ENCODE measurements at regions not wholly inside any gene's neighbourhood (a gene's known extent, or its start where the extent isn't known, plus 50 kb on each side); places are given as distances from the start of the nearest gene placed in this dataset.
A peak's percentile ranks its signal among the peaks of the same experiment; 100 is the strongest.
"Not testable (repeated sequence)": the region's sequence is repeated elsewhere in the genome, so short reads cannot be mapped to it uniquely, and the experiment has no call there.

- FAIRE-seq: no peak
Observed at GRCh38 chr12:74317078-74317601, 220.5 kb upstream of the ATXN7L3B start.

- no peak for FAIRE-seq
Observed at GRCh38 chr12:74317741-74318140, 219.9 kb upstream of the ATXN7L3B start.

- no peak for FAIRE-seq
Observed at GRCh38 chr12:74319886-74320285, 217.7 kb upstream of the ATXN7L3B start.

GRCh38 chr12:74321381-74321780, 216.3 kb upstream of the ATXN7L3B start:
- FAIRE-seq: no peak

- no peak for FAIRE-seq
Observed at GRCh38 chr12:74322792-74323191, 214.8 kb upstream of the ATXN7L3B start.

GRCh38 chr12:74328623-74329022, 209.0 kb upstream of the ATXN7L3B start:
- FAIRE-seq: no peak

GRCh38 chr12:74334780-74335179, 202.9 kb upstream of the ATXN7L3B start:
- FAIRE-seq: no peak

GRCh38 chr12:74337951-74338350, 199.7 kb upstream of the ATXN7L3B start:
- no peak for FAIRE-seq

GRCh38 chr12:74339211-74339610, 198.4 kb upstream of the ATXN7L3B start:
- FAIRE-seq: no peak

GRCh38 chr12:74349925-74350324, 187.7 kb upstream of the ATXN7L3B start:
- no peak for FAIRE-seq

GRCh38 chr12:74365178-74365964, 172.3 kb upstream of the ATXN7L3B start:
- no peak for FAIRE-seq

GRCh38 chr12:74370608-74371216, 166.9 kb upstream of the ATXN7L3B start:
- no peak for FAIRE-seq

- FAIRE-seq: no peak
Observed at GRCh38 chr12:74379114-74379513, 158.5 kb upstream of the ATXN7L3B start.

- FAIRE-seq: no peak
Observed at GRCh38 chr12:74381958-74382357, 155.7 kb upstream of the ATXN7L3B start.

GRCh38 chr12:74382983-74383382, 154.7 kb upstream of the ATXN7L3B start:
- FAIRE-seq: no peak

- no peak for FAIRE-seq
Observed at GRCh38 chr12:74391283-74391682, 146.4 kb upstream of the ATXN7L3B start.

- no peak for FAIRE-seq
Observed at GRCh38 chr12:74393272-74393671, 144.4 kb upstream of the ATXN7L3B start.

- no peak for FAIRE-seq
Observed at GRCh38 chr12:74394647-74395046, 143.0 kb upstream of the ATXN7L3B start.

- FAIRE-seq: no peak
Observed at GRCh38 chr12:74401035-74401434, 136.6 kb upstream of the ATXN7L3B start.

- no peak for FAIRE-seq
Observed at GRCh38 chr12:74401966-74402365, 135.7 kb upstream of the ATXN7L3B start.

GRCh38 chr12:74403221-74403470, 134.5 kb upstream of the ATXN7L3B start:
- FAIRE-seq: not testable (repeated sequence)

GRCh38 chr12:74408601-74409166, 129.0 kb upstream of the ATXN7L3B start:
- FAIRE-seq: no peak

- FAIRE-seq: peak; percentile 97
Observed at GRCh38 chr12:74412606-74413230, 124.9 kb upstream of the ATXN7L3B start.

- FAIRE-seq: no peak
Observed at GRCh38 chr12:74415633-74416032, 122.0 kb upstream of the ATXN7L3B start.

Measured in islet of Langerhans (tissue), 1 donor.